ENCODE measurements at regions not wholly inside any gene's neighbourhood (a gene's known extent, or its start where the extent isn't known, plus 50 kb on each side); places are given as distances from the start of the nearest gene placed in this dataset.

DNA sequence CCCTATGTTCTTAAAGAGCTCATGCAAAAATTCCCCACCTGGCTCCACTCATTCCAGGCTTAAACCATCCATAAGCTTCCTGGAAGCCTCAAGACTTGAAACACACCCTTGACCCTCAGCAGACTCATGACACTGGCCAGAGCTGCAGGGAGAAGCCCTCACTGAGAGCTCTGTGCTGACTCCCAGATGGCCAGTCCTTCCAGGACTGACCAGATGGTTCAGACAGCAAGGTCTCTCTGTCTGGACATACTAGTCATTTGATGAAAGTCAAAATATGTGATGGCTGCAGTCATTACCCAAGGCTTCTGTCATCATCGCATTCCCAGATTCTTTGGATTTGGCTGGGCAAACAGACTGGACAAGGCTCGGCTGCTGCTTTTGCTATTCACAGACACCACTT is 397.4 kb downstream of the FOXO1 start:
- peaks cover 15% of the 10 kb centered on the region for H3K4me1 Mint-ChIP-seq (ENCODE audit: unreplicated experiment)
- no peak overlapping the region for H3K4me3 Mint-ChIP-seq (ENCODE audit: unreplicated experiment)
- DNase-seq (ENCODE audit: extremely low spot score, unreplicated experiment): no peak
- H3K27ac Mint-ChIP-seq (ENCODE audit: unreplicated experiment): no peak overlapping the region
- no peaks in the 10 kb centered on the region for H3K36me3 Mint-ChIP-seq (ENCODE audit: unreplicated experiment)
- TF ChIP-seq CTCF (IDR thresholded peaks at IDR 0.05): no peak
- no peaks in the 10 kb centered on the region for H3K9me3 Mint-ChIP-seq (ENCODE audit: unreplicated experiment)
- peaks cover 64% of the 10 kb centered on the region for H3K27me3 Mint-ChIP-seq (ENCODE audit: unreplicated experiment)

DNA sequence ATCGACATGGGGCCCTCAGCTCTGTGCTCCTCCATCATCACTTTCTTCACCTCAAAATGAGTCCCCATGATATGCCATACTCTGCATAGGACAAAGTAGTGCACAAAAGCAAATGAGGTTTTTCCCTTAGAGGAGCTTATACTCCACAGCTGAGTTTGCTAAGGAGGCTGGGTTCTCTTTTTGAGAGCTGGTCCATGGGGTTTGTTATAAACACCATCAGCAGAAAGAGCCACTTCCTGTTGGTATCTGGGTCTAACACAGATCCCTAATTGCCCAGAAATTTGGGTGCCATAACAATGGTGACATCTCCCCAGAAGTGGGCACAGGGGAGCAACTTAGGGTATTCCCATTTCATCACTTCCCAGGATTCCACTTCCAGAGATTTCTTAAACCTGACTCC is 395.7 kb downstream of the FOXO1 start:
- H3K9me3 Mint-ChIP-seq (ENCODE audit: unreplicated experiment): no peaks in the 10 kb centered on the region
- H3K27ac Mint-ChIP-seq (ENCODE audit: unreplicated experiment): no peak overlapping the region
- H3K27me3 Mint-ChIP-seq (ENCODE audit: unreplicated experiment): peaks cover 66% of the 10 kb centered on the region
- TF ChIP-seq CTCF (IDR thresholded peaks at IDR 0.05): no peak
- H3K36me3 Mint-ChIP-seq (ENCODE audit: unreplicated experiment): no peaks in the 10 kb centered on the region
- peaks cover 20% of the 10 kb centered on the region for H3K4me1 Mint-ChIP-seq (ENCODE audit: unreplicated experiment)
- no peak overlapping the region for H3K4me3 Mint-ChIP-seq (ENCODE audit: unreplicated experiment)
- no peak for DNase-seq (ENCODE audit: extremely low spot score, unreplicated experiment)

- Mint-ChIP-seq H3K27ac (ENCODE audit: unreplicated experiment) (no peak overlapping the region), H3K27me3 (ENCODE audit: unreplicated experiment) (peaks cover 70% of the 10 kb centered on the region), H3K4me1 (ENCODE audit: unreplicated experiment) (peaks cover 21% of the 10 kb centered on the region), H3K4me3 (ENCODE audit: unreplicated experiment) (no peak overlapping the region), H3K36me3 (ENCODE audit: unreplicated experiment) (no peaks in the 10 kb centered on the region), H3K9me3 (ENCODE audit: unreplicated experiment) (no peaks in the 10 kb centered on the region)
- TF ChIP-seq CTCF (IDR thresholded peaks at IDR 0.05): no peak
- no peak for DNase-seq (ENCODE audit: extremely low spot score, unreplicated experiment)
Observed at GRCh38 chr13:40271271-40271885, 395.1 kb downstream of the FOXO1 start.

- peaks cover 71% of the 10 kb centered on the region for H3K27me3 Mint-ChIP-seq (ENCODE audit: unreplicated experiment)
- no peak for TF ChIP-seq CTCF (IDR thresholded peaks at IDR 0.05)
- H3K9me3 Mint-ChIP-seq (ENCODE audit: unreplicated experiment): no peaks in the 10 kb centered on the region
- peak overlapping the region; percentile 69 for H3K27ac Mint-ChIP-seq (ENCODE audit: unreplicated experiment)
- no peak overlapping the region for H3K4me3 Mint-ChIP-seq (ENCODE audit: unreplicated experiment)
- DNase-seq (ENCODE audit: extremely low spot score, unreplicated experiment): no peak
- H3K36me3 Mint-ChIP-seq (ENCODE audit: unreplicated experiment): no peaks in the 10 kb centered on the region
- peaks cover 21% of the 10 kb centered on the region for H3K4me1 Mint-ChIP-seq (ENCODE audit: unreplicated experiment)
Observed at GRCh38 chr13:40271931-40272775, 394.3 kb downstream of the FOXO1 start.

DNA sequence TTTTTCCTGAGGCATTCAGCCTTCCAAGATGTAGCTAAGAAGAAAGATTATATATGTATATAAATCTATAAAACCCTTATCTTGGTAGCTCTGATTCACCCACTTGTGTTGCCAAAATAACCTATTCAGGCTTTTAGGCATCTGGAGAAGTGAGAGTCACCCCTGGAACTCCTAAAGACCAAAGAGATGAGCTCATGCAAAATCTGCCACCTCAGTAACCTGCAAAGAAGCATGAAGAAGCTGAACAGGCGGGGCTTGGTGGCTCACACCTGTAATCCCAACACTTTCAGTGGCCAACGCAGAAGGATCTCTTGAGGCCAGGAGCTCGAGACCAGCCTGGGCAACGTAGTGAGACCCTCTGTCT is 393.7 kb downstream of the FOXO1 start:
- no peak overlapping the region for H3K4me3 Mint-ChIP-seq (ENCODE audit: unreplicated experiment)
- peaks cover 70% of the 10 kb centered on the region for H3K27me3 Mint-ChIP-seq (ENCODE audit: unreplicated experiment)
- no peak overlapping the region for H3K27ac Mint-ChIP-seq (ENCODE audit: unreplicated experiment)
- H3K4me1 Mint-ChIP-seq (ENCODE audit: unreplicated experiment): peaks cover 21% of the 10 kb centered on the region
- H3K36me3 Mint-ChIP-seq (ENCODE audit: unreplicated experiment): no peaks in the 10 kb centered on the region
- DNase-seq (ENCODE audit: extremely low spot score, unreplicated experiment): no peak
- no peaks in the 10 kb centered on the region for H3K9me3 Mint-ChIP-seq (ENCODE audit: unreplicated experiment)
- no peak for TF ChIP-seq CTCF (IDR thresholded peaks at IDR 0.05)
